Endodermal cell (in vitro differentiated cells): ENCODE measurements at regions not wholly inside any gene's neighbourhood (a gene's known extent, or its start where the extent isn't known, plus 50 kb on each side); places are given as distances from the start of the nearest gene placed in this dataset.

Source experiments
- DNase-seq: peaks from one replicate; pipeline ENCODE4 v3.0.0-alpha.2; 2017
- H3K27ac ChIP-seq: 2 replicates; pipeline ENCODE4 v1.5.1; 2013; ENCODE audit warnings: mild to moderate bottlenecking, low read depth, low read length, moderate library complexity
- H3K27me3 ChIP-seq: 2 replicates; pipeline ENCODE4 v1.6.1; 2013; ENCODE audit warnings: mild to moderate bottlenecking, low read length, moderate library complexity; ENCODE audit not compliant: insufficient read depth, control insufficient read depth, poor library complexity, severe bottlenecking
- H3K36me3 ChIP-seq: 2 replicates; pipeline ENCODE4 v1.7.0; 2013; ENCODE audit warnings: mild to moderate bottlenecking, low read length, moderate library complexity; ENCODE audit not compliant: control insufficient read depth, insufficient read depth
- H3K4me1 ChIP-seq: one replicate; pipeline ENCODE4 v1.7.0; 2013; ENCODE audit warnings: low read length; ENCODE audit not compliant: control insufficient read depth, insufficient read depth
- H3K4me3 ChIP-seq: 2 replicates; pipeline ENCODE4 v1.5.1; 2013; ENCODE audit warnings: mild to moderate bottlenecking, low read length, moderate library complexity
- H3K9ac ChIP-seq: 2 replicates; pipeline ENCODE4 v1.6.1; 2013; ENCODE audit warnings: mild to moderate bottlenecking, low read length, moderate library complexity; ENCODE audit not compliant: poor library complexity, severe bottlenecking; ENCODE audit errors: extremely low read depth
- H3K9me3 ChIP-seq: 2 replicates; pipeline ENCODE4 v1.6.1; 2013; ENCODE audit warnings: mild to moderate bottlenecking, low read length, moderate library complexity; ENCODE audit not compliant: control insufficient read depth
- H3K27ac Mint-ChIP-seq: 2 replicates; pipeline ENCODE4 v1.8.0; 2020; ENCODE audit warnings: mixed read lengths
- H3K27me3 Mint-ChIP-seq: 2 replicates; pipeline ENCODE4 v1.8.0; 2021; ENCODE audit warnings: mild to moderate bottlenecking, mixed read lengths; ENCODE audit not compliant: insufficient read depth
- H3K36me3 Mint-ChIP-seq: 2 replicates; pipeline ENCODE4 v1.8.0; 2020; ENCODE audit warnings: low read depth, mixed read lengths
- H3K4me1 Mint-ChIP-seq: 2 replicates; pipeline ENCODE4 v1.8.0; 2020; ENCODE audit warnings: mixed read lengths
- H3K4me3 Mint-ChIP-seq: 2 replicates; pipeline ENCODE4 v1.8.0; 2020; ENCODE audit warnings: mild to moderate bottlenecking, moderate library complexity, mixed read lengths
- H3K9me3 Mint-ChIP-seq: 2 replicates; pipeline ENCODE4 v1.8.0; 2020; ENCODE audit warnings: mild to moderate bottlenecking, mixed read lengths
- CTCF ChIP-seq: fragments of 200-600 bp; sonication (generic); conservative IDR thresholded peaks from 2 replicates; pipeline ENCODE4 v1.5.0; 2021; ENCODE audit warnings: antibody characterized with exemption, mild to moderate bottlenecking
- WGBS, 2 experiments: methylation state at CpG; one replicate each; pipeline versions ENCODE4 v1.1.5 to v1.1.7; 2013; ENCODE audit warnings: missing lambda C conversion rate in 2 of 2, mixed read lengths in 1 of 2; ENCODE audit not compliant: insufficient coverage in 1 of 2, insufficient read length in 1 of 2; 5-methylcytosine and 5-hydroxymethylcytosine counted together

- H3K27me3 ChIP-seq = no peaks in the 10 kb centered on the region
- Mint-ChIP-seq H3K36me3 (no peaks in the 10 kb centered on the region), H3K4me1 (peaks cover 9% of the 10 kb centered on the region), H3K4me3 (no peak overlapping the region), H3K27me3 (no peaks in the 10 kb centered on the region), H3K27ac (no peak overlapping the region), H3K9me3 (no peaks in the 10 kb centered on the region)
- H3K4me3 ChIP-seq = no peak overlapping the region
- H3K9ac ChIP-seq = no peak overlapping the region
- no peak overlapping the region for H3K27ac ChIP-seq
- H3K9me3 ChIP-seq = no peaks in the 10 kb centered on the region
- no peaks in the 10 kb centered on the region for H3K4me1 ChIP-seq
- H3K36me3 ChIP-seq = no peaks in the 10 kb centered on the region
- no peak for TF ChIP-seq CTCF
- 80 to 89% methylated on average over 2 to 4 of the region's 4 CpGs for WGBS, 2 experiments
- DNase-seq = no peak
Measured at GRCh38 chr7:125775317-125775716, 845.7 kb upstream of the POT1 start.

- peak overlapping the region; percentile 8 for H3K4me3 Mint-ChIP-seq
- WGBS, 2 experiments = 90 to 91% methylated on average over 9 to 19 of the region's 19 CpGs
Measured at GRCh38 chr7:125773113-125773785, 843.6 kb upstream of the POT1 start.

GRCh38 chr7:125747966-125748365 is 818.3 kb upstream of the POT1 start:
- no peaks in the 10 kb centered on the region for H3K27me3 Mint-ChIP-seq
- Histone ChIP-seq H3K36me3 (no peaks in the 10 kb centered on the region), H3K9me3 (peaks cover 7% of the 10 kb centered on the region), H3K27me3 (no peaks in the 10 kb centered on the region), H3K4me1 (no peaks in the 10 kb centered on the region), H3K4me3 (no peak overlapping the region), H3K27ac (no peak overlapping the region), H3K9ac (no peak overlapping the region)
- no peak overlapping the region for H3K27ac Mint-ChIP-seq
- H3K36me3 Mint-ChIP-seq = no peaks in the 10 kb centered on the region
- no peak for DNase-seq
- H3K4me3 Mint-ChIP-seq = no peak overlapping the region
- H3K9me3 Mint-ChIP-seq = peaks cover 10% of the 10 kb centered on the region
- H3K4me1 Mint-ChIP-seq = no peaks in the 10 kb centered on the region
- no peak for TF ChIP-seq CTCF

More at GRCh38 chr7:125773113-125773785, 843.6 kb upstream of the POT1 start:
- Mint-ChIP-seq H3K27me3 (no peaks in the 10 kb centered on the region), H3K36me3 (no peaks in the 10 kb centered on the region), H3K27ac (no peak overlapping the region), H3K4me1 (peaks cover 9% of the 10 kb centered on the region), H3K9me3 (no peaks in the 10 kb centered on the region)
- Histone ChIP-seq H3K36me3 (no peaks in the 10 kb centered on the region), H3K9ac (no peak overlapping the region), H3K4me1 (no peaks in the 10 kb centered on the region), H3K27ac (no peak overlapping the region), H3K9me3 (no peaks in the 10 kb centered on the region), H3K27me3 (no peaks in the 10 kb centered on the region), H3K4me3 (no peak overlapping the region)
- peak; percentile 45 for TF ChIP-seq CTCF
- peak; percentile 65 for DNase-seq
